GM23338 (cell line): ENCODE measurements at regions not wholly inside any gene's neighbourhood (a gene's known extent, or its start where the extent isn't known, plus 50 kb on each side); places are given as distances from the start of the nearest gene placed in this dataset.

ENCODE experiments used
- CREB1 ChIP-seq: fragments of 250-450 bp; sonication (Bioruptor Pico); IDR thresholded peaks from 2 replicates; pipeline ENCODE4 v1.5.0; 2020; ENCODE audit warnings: low read depth, mild to moderate bottlenecking, moderate library complexity
- EZH2 ChIP-seq: fragments of 200-600 bp; sonication (generic); IDR thresholded peaks from one replicate; pipeline ENCODE4 v1.8.0; 2017; ENCODE audit warnings: antibody characterized with exemption, mild to moderate bottlenecking, low read depth; ENCODE audit not compliant: unreplicated experiment
- EZH2phosphoT487 ChIP-seq: fragments of 200-600 bp; sonication (generic); IDR thresholded peaks from one replicate; pipeline ENCODE4 v1.8.1; 2018; ENCODE audit warnings: antibody characterized with exemption; ENCODE audit not compliant: unreplicated experiment
- JUNB ChIP-seq: IDR thresholded peaks from one replicate; pipeline ENCODE4 v1.6.1; 2016; ENCODE audit warnings: antibody characterized with exemption; ENCODE audit not compliant: unreplicated experiment
- POLR2AphosphoS5 ChIP-seq: IDR thresholded peaks from 2 replicates; pipeline ENCODE4 v1.6.1; 2016; ENCODE audit warnings: antibody characterized with exemption, low read depth
- STAT1 ChIP-seq: IDR thresholded peaks from one replicate; pipeline ENCODE4 v1.6.1; 2016; ENCODE audit warnings: antibody characterized with exemption; ENCODE audit not compliant: unreplicated experiment
- ZNF114 ChIP-seq: fragments of 250-450 bp; sonication (Bioruptor Pico); IDR thresholded peaks from 2 replicates; pipeline ENCODE4 v1.5.0; 2020; ENCODE audit warnings: mild to moderate bottlenecking, moderate library complexity
- ZNF331 ChIP-seq: fragments of 250-450 bp; sonication (Bioruptor Pico); IDR thresholded peaks from 2 replicates; pipeline ENCODE4 v1.5.0; 2020; ENCODE audit warnings: low read depth, mild to moderate bottlenecking, moderate library complexity
- TF ChIP-seq, protein P1 (sequence below), 2 experiments: fragments of 200-600 bp in 1 of 2; sonication (generic) in 1 of 2; conservative IDR thresholded peaks; 2 replicates each; pipeline versions ENCODE4 v1.5.1 to v1.6.1; 2016 to 2017; ENCODE audit warnings: antibody characterized with exemption in 2 of 2, low read depth in 2 of 2, mild to moderate bottlenecking in 2 of 2, moderate library complexity in 1 of 2
- TF ChIP-seq, protein P2 (sequence below): IDR thresholded peaks from one replicate; pipeline ENCODE4 v1.6.1; 2018; ENCODE audit warnings: antibody characterized with exemption; ENCODE audit not compliant: unreplicated experiment
- TF ChIP-seq, protein P3 (sequence below): fragments of 250-450 bp; sonication (Bioruptor Pico); IDR thresholded peaks from 2 replicates; pipeline ENCODE4 v1.5.0; 2020; ENCODE audit warnings: mild to moderate bottlenecking, moderate library complexity

DNA sequence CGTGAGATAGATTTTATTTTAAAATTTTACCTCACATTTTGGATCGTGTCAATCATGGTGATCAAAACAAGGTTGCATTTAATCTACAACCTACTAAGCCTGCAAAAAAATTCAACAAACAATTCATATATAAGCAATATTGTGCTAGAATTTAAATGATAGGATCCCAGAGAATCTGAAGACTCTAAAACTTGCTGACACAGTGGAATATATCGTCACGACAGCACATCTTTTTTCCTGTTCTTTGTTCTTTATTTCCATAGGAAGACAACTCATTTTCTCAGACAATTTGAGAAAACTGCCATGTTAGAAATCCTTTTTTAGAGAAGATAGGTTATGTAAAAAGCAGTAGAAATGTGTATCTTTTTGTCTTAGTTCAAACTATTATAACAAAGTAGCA is 820.2 kb upstream of the CELF2 start:
- no peak for TF ChIP-seq EZH2
- TF ChIP-seq, protein P1, sequence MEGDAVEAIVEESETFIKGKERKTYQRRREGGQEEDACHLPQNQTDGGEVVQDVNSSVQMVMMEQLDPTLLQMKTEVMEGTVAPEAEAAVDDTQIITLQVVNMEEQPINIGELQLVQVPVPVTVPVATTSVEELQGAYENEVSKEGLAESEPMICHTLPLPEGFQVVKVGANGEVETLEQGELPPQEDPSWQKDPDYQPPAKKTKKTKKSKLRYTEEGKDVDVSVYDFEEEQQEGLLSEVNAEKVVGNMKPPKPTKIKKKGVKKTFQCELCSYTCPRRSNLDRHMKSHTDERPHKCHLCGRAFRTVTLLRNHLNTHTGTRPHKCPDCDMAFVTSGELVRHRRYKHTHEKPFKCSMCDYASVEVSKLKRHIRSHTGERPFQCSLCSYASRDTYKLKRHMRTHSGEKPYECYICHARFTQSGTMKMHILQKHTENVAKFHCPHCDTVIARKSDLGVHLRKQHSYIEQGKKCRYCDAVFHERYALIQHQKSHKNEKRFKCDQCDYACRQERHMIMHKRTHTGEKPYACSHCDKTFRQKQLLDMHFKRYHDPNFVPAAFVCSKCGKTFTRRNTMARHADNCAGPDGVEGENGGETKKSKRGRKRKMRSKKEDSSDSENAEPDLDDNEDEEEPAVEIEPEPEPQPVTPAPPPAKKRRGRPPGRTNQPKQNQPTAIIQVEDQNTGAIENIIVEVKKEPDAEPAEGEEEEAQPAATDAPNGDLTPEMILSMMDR (conservative IDR thresholded peaks at IDR 0.05; ENCODE audit: low read depth in 2 of 2): no peak
- no peak for TF ChIP-seq CREB1 (CRISPR knock-in tag)
- no peak for TF ChIP-seq ZNF331
- no peak for TF ChIP-seq POLR2AphosphoS5
- TF ChIP-seq, protein P2, sequence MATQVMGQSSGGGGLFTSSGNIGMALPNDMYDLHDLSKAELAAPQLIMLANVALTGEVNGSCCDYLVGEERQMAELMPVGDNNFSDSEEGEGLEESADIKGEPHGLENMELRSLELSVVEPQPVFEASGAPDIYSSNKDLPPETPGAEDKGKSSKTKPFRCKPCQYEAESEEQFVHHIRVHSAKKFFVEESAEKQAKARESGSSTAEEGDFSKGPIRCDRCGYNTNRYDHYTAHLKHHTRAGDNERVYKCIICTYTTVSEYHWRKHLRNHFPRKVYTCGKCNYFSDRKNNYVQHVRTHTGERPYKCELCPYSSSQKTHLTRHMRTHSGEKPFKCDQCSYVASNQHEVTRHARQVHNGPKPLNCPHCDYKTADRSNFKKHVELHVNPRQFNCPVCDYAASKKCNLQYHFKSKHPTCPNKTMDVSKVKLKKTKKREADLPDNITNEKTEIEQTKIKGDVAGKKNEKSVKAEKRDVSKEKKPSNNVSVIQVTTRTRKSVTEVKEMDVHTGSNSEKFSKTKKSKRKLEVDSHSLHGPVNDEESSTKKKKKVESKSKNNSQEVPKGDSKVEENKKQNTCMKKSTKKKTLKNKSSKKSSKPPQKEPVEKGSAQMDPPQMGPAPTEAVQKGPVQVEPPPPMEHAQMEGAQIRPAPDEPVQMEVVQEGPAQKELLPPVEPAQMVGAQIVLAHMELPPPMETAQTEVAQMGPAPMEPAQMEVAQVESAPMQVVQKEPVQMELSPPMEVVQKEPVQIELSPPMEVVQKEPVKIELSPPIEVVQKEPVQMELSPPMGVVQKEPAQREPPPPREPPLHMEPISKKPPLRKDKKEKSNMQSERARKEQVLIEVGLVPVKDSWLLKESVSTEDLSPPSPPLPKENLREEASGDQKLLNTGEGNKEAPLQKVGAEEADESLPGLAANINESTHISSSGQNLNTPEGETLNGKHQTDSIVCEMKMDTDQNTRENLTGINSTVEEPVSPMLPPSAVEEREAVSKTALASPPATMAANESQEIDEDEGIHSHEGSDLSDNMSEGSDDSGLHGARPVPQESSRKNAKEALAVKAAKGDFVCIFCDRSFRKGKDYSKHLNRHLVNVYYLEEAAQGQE: no peak
- no peak for TF ChIP-seq ZNF114 (CRISPR knock-in tag)
- TF ChIP-seq JUNB: no peak
- no peak for TF ChIP-seq STAT1
- TF ChIP-seq EZH2phosphoT487: no peak
- TF ChIP-seq, protein P3, sequence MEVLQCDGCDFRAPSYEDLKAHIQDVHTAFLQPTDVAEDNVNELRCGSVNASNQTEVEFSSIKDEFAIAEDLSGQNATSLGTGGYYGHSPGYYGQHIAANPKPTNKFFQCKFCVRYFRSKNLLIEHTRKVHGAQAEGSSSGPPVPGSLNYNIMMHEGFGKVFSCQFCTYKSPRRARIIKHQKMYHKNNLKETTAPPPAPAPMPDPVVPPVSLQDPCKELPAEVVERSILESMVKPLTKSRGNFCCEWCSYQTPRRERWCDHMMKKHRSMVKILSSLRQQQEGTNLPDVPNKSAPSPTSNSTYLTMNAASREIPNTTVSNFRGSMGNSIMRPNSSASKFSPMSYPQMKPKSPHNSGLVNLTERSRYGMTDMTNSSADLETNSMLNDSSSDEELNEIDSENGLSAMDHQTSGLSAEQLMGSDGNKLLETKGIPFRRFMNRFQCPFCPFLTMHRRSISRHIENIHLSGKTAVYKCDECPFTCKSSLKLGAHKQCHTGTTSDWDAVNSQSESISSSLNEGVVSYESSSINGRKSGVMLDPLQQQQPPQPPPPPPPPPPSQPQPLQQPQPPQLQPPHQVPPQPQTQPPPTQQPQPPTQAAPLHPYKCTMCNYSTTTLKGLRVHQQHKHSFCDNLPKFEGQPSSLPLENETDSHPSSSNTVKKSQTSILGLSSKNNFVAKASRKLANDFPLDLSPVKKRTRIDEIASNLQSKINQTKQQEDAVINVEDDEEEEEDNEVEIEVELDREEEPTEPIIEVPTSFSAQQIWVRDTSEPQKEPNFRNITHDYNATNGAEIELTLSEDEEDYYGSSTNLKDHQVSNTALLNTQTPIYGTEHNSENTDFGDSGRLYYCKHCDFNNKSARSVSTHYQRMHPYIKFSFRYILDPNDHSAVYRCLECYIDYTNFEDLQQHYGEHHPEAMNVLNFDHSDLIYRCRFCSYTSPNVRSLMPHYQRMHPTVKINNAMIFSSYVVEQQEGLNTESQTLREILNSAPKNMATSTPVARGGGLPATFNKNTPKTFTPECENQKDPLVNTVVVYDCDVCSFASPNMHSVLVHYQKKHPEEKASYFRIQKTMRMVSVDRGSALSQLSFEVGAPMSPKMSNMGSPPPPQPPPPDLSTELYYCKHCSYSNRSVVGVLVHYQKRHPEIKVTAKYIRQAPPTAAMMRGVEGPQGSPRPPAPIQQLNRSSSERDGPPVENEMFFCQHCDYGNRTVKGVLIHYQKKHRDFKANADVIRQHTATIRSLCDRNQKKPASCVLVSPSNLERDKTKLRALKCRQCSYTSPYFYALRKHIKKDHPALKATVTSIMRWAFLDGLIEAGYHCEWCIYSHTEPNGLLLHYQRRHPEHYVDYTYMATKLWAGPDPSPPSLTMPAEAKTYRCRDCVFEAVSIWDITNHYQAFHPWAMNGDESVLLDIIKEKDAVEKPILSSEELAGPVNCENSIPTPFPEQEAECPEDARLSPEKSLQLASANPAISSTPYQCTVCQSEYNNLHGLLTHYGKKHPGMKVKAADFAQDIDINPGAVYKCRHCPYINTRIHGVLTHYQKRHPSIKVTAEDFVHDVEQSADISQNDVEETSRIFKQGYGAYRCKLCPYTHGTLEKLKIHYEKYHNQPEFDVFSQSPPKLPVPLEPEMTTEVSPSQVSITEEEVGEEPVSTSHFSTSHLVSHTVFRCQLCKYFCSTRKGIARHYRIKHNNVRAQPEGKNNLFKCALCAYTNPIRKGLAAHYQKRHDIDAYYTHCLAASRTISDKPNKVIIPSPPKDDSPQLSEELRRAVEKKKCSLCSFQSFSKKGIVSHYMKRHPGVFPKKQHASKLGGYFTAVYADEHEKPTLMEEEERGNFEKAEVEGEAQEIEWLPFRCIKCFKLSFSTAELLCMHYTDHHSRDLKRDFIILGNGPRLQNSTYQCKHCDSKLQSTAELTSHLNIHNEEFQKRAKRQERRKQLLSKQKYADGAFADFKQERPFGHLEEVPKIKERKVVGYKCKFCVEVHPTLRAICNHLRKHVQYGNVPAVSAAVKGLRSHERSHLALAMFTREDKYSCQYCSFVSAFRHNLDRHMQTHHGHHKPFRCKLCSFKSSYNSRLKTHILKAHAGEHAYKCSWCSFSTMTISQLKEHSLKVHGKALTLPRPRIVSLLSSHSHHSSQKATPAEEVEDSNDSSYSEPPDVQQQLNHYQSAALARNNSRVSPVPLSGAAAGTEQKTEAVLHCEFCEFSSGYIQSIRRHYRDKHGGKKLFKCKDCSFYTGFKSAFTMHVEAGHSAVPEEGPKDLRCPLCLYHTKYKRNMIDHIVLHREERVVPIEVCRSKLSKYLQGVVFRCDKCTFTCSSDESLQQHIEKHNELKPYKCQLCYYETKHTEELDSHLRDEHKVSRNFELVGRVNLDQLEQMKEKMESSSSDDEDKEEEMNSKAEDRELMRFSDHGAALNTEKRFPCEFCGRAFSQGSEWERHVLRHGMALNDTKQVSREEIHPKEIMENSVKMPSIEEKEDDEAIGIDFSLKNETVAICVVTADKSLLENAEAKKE (CRISPR knock-in tag): no peak
